ENCODE measurements at regions not wholly inside any gene's neighbourhood (a gene's known extent, or its start where the extent isn't known, plus 50 kb on each side); places are given as distances from the start of the nearest gene placed in this dataset.

GRCh38 chr1:29812408-29813135 lies 576.2 kb downstream of the PTPRU start:
- H3K4me3 ChIP-seq (ENCODE audit: low read length) = no peak overlapping the region
- H3F3A ChIP-seq (ENCODE audit: control insufficient read depth, insufficient read depth) = no peaks in the 10 kb centered on the region
- H4K20me1 ChIP-seq (ENCODE audit: control insufficient read depth, insufficient read depth, low read depth, low read length) = no peaks in the 10 kb centered on the region
- H3K9me3 ChIP-seq (ENCODE audit: control insufficient read depth, insufficient read depth, low read length) = no peaks in the 10 kb centered on the region
- peaks cover 5% of the 10 kb centered on the region; the same call in 1 of the 2 replicates for H3K27me3 ChIP-seq (ENCODE audit: control insufficient read depth, low read length)
- TF ChIP-seq CTCF (IDR thresholded peaks at IDR 0.05; ENCODE audit: low read depth, low read length, poor library complexity, severe bottlenecking) (no peak), EZH2phosphoT487 (IDR thresholded peaks at IDR 0.05; ENCODE audit: borderline replicate concordance, low read length) (no peak)
- no peaks in the 10 kb centered on the region for H3K9me2 ChIP-seq (replicated peaks; ENCODE audit: control insufficient read depth, low read length)
- H3K27ac ChIP-seq (ENCODE audit: low read depth, low read length) = no peak overlapping the region
- H3K36me3 ChIP-seq (ENCODE audit: control insufficient read depth, low read length) = no peaks in the 10 kb centered on the region
- no peaks in the 10 kb centered on the region for H3K4me1 ChIP-seq (ENCODE audit: control insufficient read depth, low read length)
- H3K4me2 ChIP-seq (ENCODE audit: low read length) = no peak overlapping the region
- H3K79me2 ChIP-seq (ENCODE audit: control insufficient read depth, low read length) = no peaks in the 10 kb centered on the region

DNA sequence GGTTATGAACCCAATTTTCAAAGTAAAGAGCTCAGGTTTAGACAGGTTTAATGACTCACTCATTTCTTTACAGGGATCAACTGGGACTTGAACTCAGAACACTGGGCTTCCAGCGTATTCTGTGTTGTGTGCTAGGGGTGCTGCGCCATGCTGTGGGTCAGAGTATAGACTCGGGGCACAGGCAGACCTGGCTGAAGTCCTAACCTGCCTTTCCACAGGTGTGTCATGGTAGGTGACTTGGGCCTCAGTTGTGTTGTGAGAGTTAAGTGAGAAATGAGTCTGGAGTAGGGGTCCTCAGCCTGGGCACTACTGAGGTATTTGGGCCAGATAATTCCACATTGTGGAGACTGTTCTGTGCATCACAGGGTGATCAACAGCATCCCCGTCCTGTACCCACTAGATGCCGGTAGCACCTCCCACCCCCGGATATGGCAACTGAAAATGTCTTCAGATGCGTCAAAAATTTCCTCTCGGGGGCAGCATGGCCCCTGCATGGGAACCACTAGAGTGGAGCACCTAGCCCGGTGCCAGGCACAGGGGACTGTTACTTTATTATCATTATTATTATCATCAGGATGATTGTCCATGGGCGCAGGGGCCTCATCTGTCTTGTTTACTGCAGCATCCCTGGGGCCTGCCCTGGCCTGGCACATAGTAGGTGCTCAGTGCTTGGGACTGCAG lies 575.5 kb downstream of the PTPRU start:
- Histone ChIP-seq H3K4me2 (ENCODE audit: low read length) (no peak overlapping the region), H3K9me3 (ENCODE audit: control insufficient read depth, insufficient read depth, low read length) (no peaks in the 10 kb centered on the region), H3K4me1 (ENCODE audit: control insufficient read depth, low read length) (no peaks in the 10 kb centered on the region), H4K20me1 (ENCODE audit: control insufficient read depth, insufficient read depth, low read depth, low read length) (no peaks in the 10 kb centered on the region), H3K27ac (ENCODE audit: low read depth, low read length) (no peak overlapping the region), H3F3A (ENCODE audit: control insufficient read depth, insufficient read depth) (no peaks in the 10 kb centered on the region), H3K27me3 (ENCODE audit: control insufficient read depth, low read length) (peaks cover 5% of the 10 kb centered on the region; the same call in 1 of the 2 replicates), H3K9me2 (replicated peaks; ENCODE audit: control insufficient read depth, low read length) (no peaks in the 10 kb centered on the region), H3K79me2 (ENCODE audit: control insufficient read depth, low read length) (no peaks in the 10 kb centered on the region), H3K4me3 (ENCODE audit: low read length) (no peak overlapping the region), H3K36me3 (ENCODE audit: control insufficient read depth, low read length) (no peaks in the 10 kb centered on the region)
- TF ChIP-seq CTCF (IDR thresholded peaks at IDR 0.05; ENCODE audit: low read depth, low read length, poor library complexity, severe bottlenecking) (no peak), EZH2phosphoT487 (IDR thresholded peaks at IDR 0.05; ENCODE audit: borderline replicate concordance, low read length) (no peak)

DNA sequence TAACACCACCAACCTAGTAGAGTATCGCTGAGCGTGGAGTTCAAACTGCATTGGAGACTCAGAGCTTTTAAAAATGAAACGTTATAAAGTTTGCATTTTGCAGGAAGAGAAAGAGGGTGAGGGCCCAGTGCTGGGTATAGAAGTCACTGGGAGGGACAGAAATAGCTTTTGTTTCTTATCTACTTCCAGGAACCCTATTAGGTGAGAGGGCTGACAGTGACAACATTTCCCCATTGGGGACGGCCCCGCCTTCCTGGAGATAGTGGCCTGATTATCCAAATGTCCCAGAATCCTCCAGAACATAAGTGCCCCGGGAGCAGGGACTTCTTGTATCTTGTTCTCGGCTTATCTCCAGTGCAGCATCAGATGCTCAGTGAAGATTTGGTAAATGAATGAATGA lies 574.9 kb downstream of the PTPRU start:
- H4K20me1 ChIP-seq (ENCODE audit: control insufficient read depth, insufficient read depth, low read depth, low read length) = no peaks in the 10 kb centered on the region
- H3K4me2 ChIP-seq (ENCODE audit: low read length) = no peak overlapping the region
- TF ChIP-seq EZH2phosphoT487 (IDR thresholded peaks at IDR 0.05; ENCODE audit: borderline replicate concordance, low read length) = no peak
- no peak for TF ChIP-seq CTCF (IDR thresholded peaks at IDR 0.05; ENCODE audit: low read depth, low read length, poor library complexity, severe bottlenecking)

More for the DNA sequence above, 574.9 kb downstream of the PTPRU start:
- H3K9me3 ChIP-seq (ENCODE audit: control insufficient read depth, insufficient read depth, low read length) = no peaks in the 10 kb centered on the region
- no peaks in the 10 kb centered on the region for H3K9me2 ChIP-seq (replicated peaks; ENCODE audit: control insufficient read depth, low read length)
- H3F3A ChIP-seq (ENCODE audit: control insufficient read depth, insufficient read depth) = no peaks in the 10 kb centered on the region
- H3K4me1 ChIP-seq (ENCODE audit: control insufficient read depth, low read length) = no peaks in the 10 kb centered on the region
- no peak overlapping the region for H3K27ac ChIP-seq (ENCODE audit: low read depth, low read length)
- H3K36me3 ChIP-seq (ENCODE audit: control insufficient read depth, low read length) = no peaks in the 10 kb centered on the region
- H3K4me3 ChIP-seq (ENCODE audit: low read length) = no peak overlapping the region
- no peaks in the 10 kb centered on the region for H3K27me3 ChIP-seq (ENCODE audit: control insufficient read depth, low read length)
- H3K79me2 ChIP-seq (ENCODE audit: control insufficient read depth, low read length) = no peaks in the 10 kb centered on the region
